GM21619 (cell line): ENCODE measurements at regions not wholly inside any gene's neighbourhood (a gene's known extent, or its start where the extent isn't known, plus 50 kb on each side); places are given as distances from the start of the nearest gene placed in this dataset.

ENCODE experiments used
- ATAC-seq: cut with Tn5 transposase; IDR thresholded peaks from one replicate; pipeline ENCODE4 v1.9.1; 2021; ENCODE audit not compliant: unreplicated experiment

- ATAC-seq = no peak
These were observed 66.3 kb upstream of the SLC6A6 start for GRCh38 chr3:14335774-14336748.

DNA sequence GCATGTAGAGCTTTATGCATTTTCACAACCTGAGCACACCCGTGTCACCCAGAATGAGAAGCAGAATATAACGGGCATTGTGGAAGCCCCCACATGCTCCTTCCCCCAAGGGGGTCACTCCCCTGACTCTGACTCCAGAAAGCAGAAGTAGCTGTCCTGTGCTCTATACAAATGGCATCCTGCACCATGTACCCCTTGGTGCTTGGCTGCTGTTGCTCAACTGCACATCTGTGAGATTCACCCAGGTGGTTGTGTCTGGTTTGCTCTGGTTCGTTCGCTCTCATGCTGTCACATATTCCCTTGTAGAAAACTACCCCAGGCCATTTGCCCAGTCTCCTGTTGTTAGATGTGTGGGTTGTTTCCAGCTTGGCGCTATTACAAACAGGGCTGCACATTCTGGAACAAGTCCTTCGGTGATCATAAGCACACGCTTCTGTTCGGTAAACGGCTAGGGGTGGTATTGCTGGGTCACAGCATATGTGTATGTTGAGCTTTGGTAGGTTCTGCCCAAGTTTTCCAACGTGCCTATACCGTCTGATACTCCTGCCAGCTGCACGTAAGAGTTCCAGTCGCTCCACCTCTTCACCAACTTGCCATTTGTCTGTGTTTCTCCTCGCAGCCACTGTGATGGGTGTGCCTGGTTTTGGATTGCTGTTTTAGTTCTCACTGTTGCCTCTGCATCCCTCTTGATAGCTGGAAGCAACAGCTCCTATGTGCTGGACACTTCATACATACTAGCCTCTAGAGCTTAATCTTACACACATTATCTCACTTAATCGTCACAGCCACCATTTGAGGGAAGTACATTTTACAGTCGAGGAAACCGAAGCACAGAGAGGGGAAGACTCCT, 65.4 kb upstream of the SLC6A6 start:
- ATAC-seq = no peak

DNA sequence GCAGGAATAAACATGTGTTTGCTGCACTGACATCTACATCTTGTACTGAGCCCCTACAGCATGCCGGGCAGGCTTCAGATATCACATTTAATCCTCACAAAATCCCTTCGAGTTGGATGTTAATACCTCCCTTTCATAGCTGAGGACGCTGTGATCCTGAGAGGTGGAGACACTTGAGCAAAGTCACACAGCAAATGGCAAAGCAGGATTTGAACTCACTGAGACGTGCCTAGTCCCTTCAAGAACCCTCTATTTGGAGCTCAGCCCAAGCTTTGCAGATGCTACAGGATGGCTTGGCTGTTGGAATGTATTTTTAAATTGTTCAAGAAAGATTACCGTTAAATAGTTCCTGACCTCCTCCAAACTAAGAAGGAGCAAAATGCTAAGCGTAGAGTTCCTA, 64.6 kb upstream of the SLC6A6 start:
- no peak for ATAC-seq

DNA sequence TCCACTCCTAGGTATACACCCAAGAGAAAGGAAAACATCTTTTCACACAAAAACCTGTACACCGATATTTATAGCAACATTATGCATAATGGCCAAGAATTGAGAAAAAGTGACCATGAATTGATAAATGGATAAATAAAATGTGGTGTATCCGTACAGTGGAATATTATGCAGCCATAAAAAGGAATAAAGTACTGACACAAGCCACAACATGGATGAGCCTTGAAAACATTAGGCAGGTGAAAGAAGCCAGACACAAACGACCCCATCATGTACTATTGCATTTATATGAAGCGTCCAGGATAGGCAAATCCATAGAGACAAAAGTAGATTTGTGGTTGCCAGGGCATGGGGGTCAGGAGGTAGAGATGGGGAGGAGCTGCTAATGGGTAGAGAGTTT, 64.2 kb upstream of the SLC6A6 start:
- no peak for ATAC-seq

GRCh38 chr3:14338898-14339458, 63.4 kb upstream of the SLC6A6 start:
- ATAC-seq = no peak

DNA sequence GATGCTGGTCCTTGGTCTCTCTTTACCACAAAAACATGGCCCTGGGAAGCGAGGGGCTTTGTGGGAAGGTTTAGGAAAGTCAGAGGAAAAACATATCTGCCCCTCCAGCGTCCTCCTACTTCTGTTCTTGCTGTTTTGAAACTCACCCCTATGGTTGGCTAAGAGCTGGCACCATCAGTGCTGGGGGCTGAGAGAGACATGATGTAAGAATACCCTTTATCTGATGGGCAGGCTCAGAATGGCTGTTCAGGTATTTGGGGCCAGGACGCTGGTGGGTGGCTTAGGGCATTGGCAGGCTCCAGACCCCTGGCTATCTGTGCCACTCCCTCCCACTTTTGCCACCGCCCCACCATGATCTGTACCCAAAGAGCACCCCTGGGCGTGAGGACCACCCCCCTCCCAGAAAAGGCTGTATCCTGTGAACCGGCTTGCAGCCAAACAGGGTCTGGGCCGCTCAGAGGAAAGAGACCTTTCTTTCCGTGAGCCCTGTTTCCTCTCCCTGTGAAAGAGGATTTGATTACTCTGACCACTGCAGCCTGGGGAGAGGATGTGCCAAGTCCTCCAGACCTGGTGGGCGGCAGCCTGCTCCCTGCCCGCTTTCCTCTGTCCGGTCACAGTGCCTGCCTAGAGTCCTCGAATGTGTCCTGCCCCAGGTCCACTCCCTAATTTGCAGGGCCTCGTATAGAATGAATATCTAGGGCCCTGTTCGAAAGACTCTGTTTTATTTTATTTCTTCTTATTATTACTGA, 61.3 kb upstream of the SLC6A6 start:
- no peak for ATAC-seq

DNA sequence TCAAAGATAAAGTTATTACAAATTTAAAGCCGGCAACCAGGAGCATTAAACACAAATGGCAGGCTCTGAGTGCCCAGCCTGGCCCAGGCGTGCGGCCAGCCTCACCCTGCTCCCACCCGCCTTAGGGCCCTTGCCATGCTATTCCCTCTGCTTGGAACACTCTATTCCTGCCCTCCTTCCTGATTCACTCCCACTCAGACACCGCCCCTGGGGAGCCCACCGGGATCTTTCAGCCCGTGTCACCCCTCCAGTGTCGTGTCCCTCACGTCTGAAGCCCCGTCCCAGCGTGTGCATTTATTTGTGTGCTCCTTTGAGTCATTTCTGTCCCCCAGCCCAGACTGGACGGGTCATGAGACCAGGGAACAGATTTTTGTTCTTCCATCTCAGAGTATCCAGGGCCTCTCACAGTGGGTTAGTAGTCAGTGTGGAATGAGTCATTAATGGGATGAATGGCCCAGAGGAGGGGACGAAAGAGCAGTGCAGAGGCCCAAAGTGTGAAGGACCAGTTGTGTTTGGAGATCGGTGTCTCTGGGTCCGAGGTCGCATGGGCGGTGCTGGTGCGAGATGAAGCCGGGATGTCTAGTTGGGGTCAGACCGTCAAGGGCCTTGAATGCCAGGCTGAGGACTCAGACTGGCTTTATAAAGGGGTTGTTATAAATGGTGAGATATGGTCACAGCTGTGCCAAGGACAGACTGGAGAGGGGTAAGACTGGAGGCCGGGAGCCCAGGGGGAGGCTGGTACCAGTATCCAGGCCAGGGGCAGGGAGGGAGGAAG, 58.9 kb upstream of the SLC6A6 start:
- ATAC-seq = no peak

GRCh38 chr3:14344351-14344750, 58.1 kb upstream of the SLC6A6 start:
- no peak for ATAC-seq

- no peak for ATAC-seq
These were observed 56.8 kb upstream of the SLC6A6 start for GRCh38 chr3:14345496-14346150.

DNA sequence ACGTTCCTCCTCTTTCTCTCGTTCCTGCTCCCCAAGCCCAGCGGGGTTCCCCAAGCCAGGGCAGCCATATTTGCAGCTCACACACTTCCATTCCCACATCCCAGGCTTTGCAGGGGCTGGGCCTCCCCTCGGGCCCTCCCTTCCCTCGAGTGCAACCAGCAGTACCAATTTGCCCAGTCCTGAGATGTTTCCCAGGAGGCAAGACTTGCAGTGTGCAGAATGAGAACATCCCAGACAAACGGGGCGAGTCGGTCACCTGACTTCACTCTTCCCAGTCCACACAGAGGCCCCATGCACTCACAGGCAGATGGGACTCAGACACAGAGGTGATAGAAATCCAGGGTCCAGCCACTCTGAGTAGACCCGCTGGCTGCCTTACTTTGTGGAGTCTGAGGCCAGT, 56.2 kb upstream of the SLC6A6 start:
- no peak for ATAC-seq

DNA sequence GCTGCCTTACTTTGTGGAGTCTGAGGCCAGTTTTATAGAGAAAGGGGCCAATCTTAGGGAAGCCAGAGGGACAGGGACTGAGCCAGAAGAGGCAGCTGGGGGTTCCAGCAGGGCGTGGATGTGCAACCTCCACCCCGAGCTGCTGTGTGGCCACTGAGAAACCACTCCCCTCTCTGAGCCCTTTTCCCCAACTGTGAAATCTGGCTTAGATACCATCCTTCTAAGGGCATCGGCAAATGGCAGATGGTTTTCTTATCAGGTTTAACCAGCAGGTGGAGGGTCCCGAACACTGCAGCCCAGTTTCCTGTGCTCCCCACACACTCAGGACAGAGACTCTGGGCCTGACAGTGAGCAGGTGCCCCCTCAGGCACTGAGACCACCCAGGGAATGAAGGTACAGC, 55.8 kb upstream of the SLC6A6 start:
- no peak for ATAC-seq

- no peak for ATAC-seq
These were observed 55.3 kb upstream of the SLC6A6 start for GRCh38 chr3:14347110-14347509.

DNA sequence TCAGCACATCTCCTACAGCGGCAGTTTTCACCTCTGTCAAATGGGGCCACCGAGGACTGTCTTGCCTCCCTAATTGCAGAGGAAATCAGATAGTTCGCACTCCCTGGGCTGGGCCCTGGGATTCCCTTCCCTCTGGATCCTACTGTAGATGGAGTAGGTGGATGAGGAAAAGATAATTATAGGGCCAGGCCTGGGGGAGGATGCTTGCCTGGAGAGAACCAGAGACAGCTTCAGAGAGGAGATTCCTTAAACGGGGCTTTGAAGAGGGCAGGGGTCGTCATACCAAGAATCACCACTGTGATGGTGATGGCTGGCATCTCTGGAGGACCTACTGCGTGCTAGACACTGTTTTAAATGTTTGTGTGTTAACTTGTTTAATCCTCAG, 50.8 kb upstream of the SLC6A6 start:
- ATAC-seq = no peak

GRCh38 chr3:14352002-14352627, 50.3 kb upstream of the SLC6A6 start:
- no peak for ATAC-seq
